MM.1S (cell line): ENCODE measurements at regions not wholly inside any gene's neighbourhood (a gene's known extent, or its start where the extent isn't known, plus 50 kb on each side); places are given as distances from the start of the nearest gene placed in this dataset.

Experiments
- DNase-seq: peaks from one replicate; pipeline ENCODE4 v3.0.0-alpha.2; 2015
- H2AFZ ChIP-seq: fragments of 300-600 bp; sonication (generic); 2 replicates; pipeline ENCODE4 v1.6.0; 2016; ENCODE audit warnings: antibody characterized with exemption, low read length
- H3F3A ChIP-seq: fragments of 300-600 bp; sonication (generic); 2 replicates; pipeline ENCODE4 v1.6.1; 2016; ENCODE audit warnings: mild to moderate bottlenecking, antibody characterized with exemption, low read length, moderate library complexity, mixed read lengths; ENCODE audit not compliant: insufficient read depth
- H3K27ac ChIP-seq: fragments of 300-600 bp; sonication (generic); 2 replicates; pipeline ENCODE4 v1.5.1; 2016; ENCODE audit warnings: mild to moderate bottlenecking, low read length
- H3K27me3 ChIP-seq: fragments of 300-600 bp; sonication (generic); replicated peaks from 2 replicates; pipeline ENCODE4 v1.6.0; 2016; ENCODE audit warnings: low read length; ENCODE audit not compliant: insufficient read depth
- H3K36me3 ChIP-seq: fragments of 300-600 bp; sonication (generic); replicated peaks from 2 replicates; pipeline ENCODE4 v1.6.1; 2016; ENCODE audit warnings: mild to moderate bottlenecking, low read length, mixed read lengths; ENCODE audit not compliant: insufficient read depth
- H3K4me1 ChIP-seq: fragments of 300-600 bp; sonication (generic); 2 replicates; pipeline ENCODE4 v1.6.1; 2016; ENCODE audit warnings: low read length, mixed read lengths
- H3K4me2 ChIP-seq: fragments of 300-600 bp; sonication (generic); 2 replicates; pipeline ENCODE4 v1.6.0; 2016; ENCODE audit warnings: low read depth, low read length
- H3K4me3 ChIP-seq: fragments of 300-600 bp; sonication (generic); 2 replicates; pipeline ENCODE4 v1.5.1; 2016; ENCODE audit warnings: low read length, mixed read lengths
- H3K79me2 ChIP-seq: fragments of 300-600 bp; sonication (generic); 2 replicates; pipeline ENCODE4 v1.6.1; 2016; ENCODE audit warnings: mixed run types, low read length, mixed read lengths
- H3K9ac ChIP-seq: fragments of 300-600 bp; sonication (generic); 2 replicates; pipeline ENCODE4 v1.6.1; 2016; ENCODE audit warnings: low read length, mixed read lengths
- H3K9me2 ChIP-seq: fragments of 300-600 bp; sonication (generic); replicated peaks from 2 replicates; pipeline ENCODE4 v1.6.1; 2016; ENCODE audit warnings: mild to moderate bottlenecking, low read length, mixed read lengths; ENCODE audit not compliant: insufficient read depth
- H3K9me3 ChIP-seq: fragments of 300-600 bp; sonication (generic); replicated peaks from 2 replicates; pipeline ENCODE4 v1.6.1; 2016; ENCODE audit warnings: mild to moderate bottlenecking, low read length, mixed read lengths; ENCODE audit not compliant: insufficient read depth
- H4K20me1 ChIP-seq: fragments of 300-600 bp; sonication (generic); 2 replicates; pipeline ENCODE4 v1.6.1; 2016; ENCODE audit warnings: mild to moderate bottlenecking, low read length, moderate library complexity, mixed read lengths; ENCODE audit not compliant: insufficient read depth
- EZH2 ChIP-seq: fragments of 300-600 bp; sonication (generic); optimal IDR thresholded peaks from 2 replicates; pipeline ENCODE3; 2017; ENCODE audit warnings: low read depth, mild to moderate bottlenecking, antibody characterized with exemption, low read length, mixed read lengths
- EZH2phosphoT487 ChIP-seq: fragments of 300-600 bp; sonication (generic); IDR thresholded peaks from 2 replicates; pipeline ENCODE4 v1.6.1; 2018; ENCODE audit warnings: antibody characterized with exemption, low read length
- TF ChIP-seq, protein P1 (sequence below): fragments of 300-600 bp; sonication (generic); IDR thresholded peaks from 2 replicates; pipeline ENCODE4 v1.5.1; 2016; ENCODE audit warnings: antibody characterized with exemption, low read length, mixed read lengths

DNA sequence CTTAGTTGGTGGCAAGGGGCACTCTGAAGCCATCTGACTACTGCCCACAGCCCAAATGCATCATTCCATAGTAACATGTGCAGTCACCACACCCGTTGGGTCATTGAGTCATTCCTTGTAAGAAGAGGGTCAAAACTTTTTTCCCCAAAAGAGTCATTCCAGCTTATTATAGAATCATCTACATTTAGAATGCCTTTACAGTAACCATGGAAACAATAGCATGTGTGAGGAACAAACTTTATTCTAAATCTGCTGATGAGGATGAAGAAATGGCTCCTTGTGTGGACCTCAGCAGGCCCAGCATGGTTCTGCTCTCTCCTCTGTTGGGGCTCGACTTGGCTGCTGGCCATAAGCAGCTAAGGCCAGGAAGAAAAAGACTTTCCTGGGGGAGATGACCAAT, 111.2 kb upstream of the PTPRT start:
- Histone ChIP-seq H3K4me1 (no peaks in the 10 kb centered on the region), H3K4me3 (no peak overlapping the region), H2AFZ (no peak overlapping the region), H3K79me2 (no peaks in the 10 kb centered on the region), H3K27ac (no peak overlapping the region), H3K27me3 (no peaks in the 10 kb centered on the region), H3K9me2 (no peaks in the 10 kb centered on the region), H3K36me3 (no peaks in the 10 kb centered on the region), H4K20me1 (no peaks in the 10 kb centered on the region), H3K9ac (no peak overlapping the region), H3K9me3 (no peaks in the 10 kb centered on the region), H3K4me2 (no peak overlapping the region), H3F3A (no peaks in the 10 kb centered on the region)
- DNase-seq, result no peak
- TF ChIP-seq EZH2 (no peak), EZH2phosphoT487 (no peak)
- TF ChIP-seq, protein P1, sequence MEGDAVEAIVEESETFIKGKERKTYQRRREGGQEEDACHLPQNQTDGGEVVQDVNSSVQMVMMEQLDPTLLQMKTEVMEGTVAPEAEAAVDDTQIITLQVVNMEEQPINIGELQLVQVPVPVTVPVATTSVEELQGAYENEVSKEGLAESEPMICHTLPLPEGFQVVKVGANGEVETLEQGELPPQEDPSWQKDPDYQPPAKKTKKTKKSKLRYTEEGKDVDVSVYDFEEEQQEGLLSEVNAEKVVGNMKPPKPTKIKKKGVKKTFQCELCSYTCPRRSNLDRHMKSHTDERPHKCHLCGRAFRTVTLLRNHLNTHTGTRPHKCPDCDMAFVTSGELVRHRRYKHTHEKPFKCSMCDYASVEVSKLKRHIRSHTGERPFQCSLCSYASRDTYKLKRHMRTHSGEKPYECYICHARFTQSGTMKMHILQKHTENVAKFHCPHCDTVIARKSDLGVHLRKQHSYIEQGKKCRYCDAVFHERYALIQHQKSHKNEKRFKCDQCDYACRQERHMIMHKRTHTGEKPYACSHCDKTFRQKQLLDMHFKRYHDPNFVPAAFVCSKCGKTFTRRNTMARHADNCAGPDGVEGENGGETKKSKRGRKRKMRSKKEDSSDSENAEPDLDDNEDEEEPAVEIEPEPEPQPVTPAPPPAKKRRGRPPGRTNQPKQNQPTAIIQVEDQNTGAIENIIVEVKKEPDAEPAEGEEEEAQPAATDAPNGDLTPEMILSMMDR, result no peak

DNA sequence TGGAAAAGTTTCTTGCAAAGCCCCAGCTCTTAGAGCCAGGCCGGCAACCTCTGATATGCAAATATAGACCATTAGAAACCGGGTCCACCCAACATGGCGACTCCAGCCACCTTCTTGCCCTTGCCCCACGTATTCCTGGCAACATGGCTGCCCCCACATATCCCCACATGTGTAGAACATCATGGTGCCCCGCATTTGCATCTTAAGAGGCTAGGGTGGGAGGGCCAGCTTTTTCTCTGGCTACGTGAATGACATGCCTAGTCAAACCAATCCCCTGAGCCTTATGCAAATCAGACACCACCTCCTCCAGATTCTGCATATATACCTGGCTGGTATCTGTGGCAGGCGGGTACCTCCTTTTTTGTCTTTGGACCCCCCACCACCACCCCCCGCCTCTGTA, 106.1 kb upstream of the PTPRT start:
- Histone ChIP-seq H3K36me3 (no peaks in the 10 kb centered on the region), H4K20me1 (no peaks in the 10 kb centered on the region), H3K9ac (no peak overlapping the region), H3K27me3 (no peaks in the 10 kb centered on the region), H3K4me3 (no peak overlapping the region), H3F3A (no peaks in the 10 kb centered on the region), H3K79me2 (no peaks in the 10 kb centered on the region), H3K4me2 (no peak overlapping the region), H3K9me2 (no peaks in the 10 kb centered on the region), H3K4me1 (no peaks in the 10 kb centered on the region), H3K27ac (no peak overlapping the region), H2AFZ (no peak overlapping the region), H3K9me3 (no peaks in the 10 kb centered on the region)
- TF ChIP-seq, protein P1, result no peak
- TF ChIP-seq EZH2phosphoT487 (no peak), EZH2 (no peak)
- no peak for DNase-seq

DNA sequence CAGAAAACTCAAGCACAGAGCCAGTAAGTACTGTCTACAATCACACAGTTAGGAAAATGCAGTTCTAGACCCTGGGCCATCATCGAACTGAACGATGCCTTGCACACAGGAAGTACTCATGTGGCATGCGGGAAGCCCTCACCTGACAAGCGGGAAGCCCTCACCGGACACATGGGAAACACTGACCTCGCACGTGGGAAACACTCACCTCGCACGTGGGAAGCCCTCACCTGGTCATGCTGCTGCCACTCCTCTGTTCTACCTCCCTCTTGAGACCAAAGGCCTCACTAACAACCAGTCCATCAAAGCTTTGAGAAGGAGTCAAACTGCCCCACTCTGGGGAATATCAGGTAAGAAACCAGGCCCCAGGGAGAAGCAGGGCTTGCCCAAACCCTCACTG, 105.6 kb upstream of the PTPRT start:
- Histone ChIP-seq H3K79me2 (no peaks in the 10 kb centered on the region), H3K4me1 (no peaks in the 10 kb centered on the region), H4K20me1 (no peaks in the 10 kb centered on the region), H3K36me3 (no peaks in the 10 kb centered on the region), H2AFZ (no peak overlapping the region), H3K27ac (no peak overlapping the region), H3F3A (no peaks in the 10 kb centered on the region), H3K4me2 (no peak overlapping the region), H3K9ac (no peak overlapping the region), H3K4me3 (no peak overlapping the region), H3K9me3 (no peaks in the 10 kb centered on the region), H3K27me3 (no peaks in the 10 kb centered on the region), H3K9me2 (no peaks in the 10 kb centered on the region)
- no peak for DNase-seq
- TF ChIP-seq, protein P1, result no peak
- no peak for TF ChIP-seq EZH2phosphoT487
- no peak for TF ChIP-seq EZH2
